Lower leg skin (tissue), 4 donors: ENCODE measurements at regions not wholly inside any gene's neighbourhood (a gene's known extent, or its start where the extent isn't known, plus 50 kb on each side); places are given as distances from the start of the nearest gene placed in this dataset.
A peak's percentile ranks its signal among the peaks of the same experiment; 100 is the strongest.
"Not testable (repeated sequence)": the region's sequence is repeated elsewhere in the genome, so short reads cannot be mapped to it uniquely, and the experiment has no call there.

Source experiments
- DNase-seq, 2 donors: peaks; one replicate each; pipeline ENCODE4 v3.0.0-alpha.2; 2019; ENCODE audit warnings: low spot score in 2 of 2
- H3K4me3 ChIP-seq: fragments of 200-600 bp; sonication (generic); 2 replicates; pipeline ENCODE4 v1.5.1; 2017; ENCODE audit warnings: mild to moderate bottlenecking, low read depth; ENCODE audit not compliant: poor library complexity, severe bottlenecking
- POLR2A ChIP-seq, 2 donors: fragments of 450-650 bp; IDR thresholded peaks; one replicate each; pipeline ENCODE4 v1.6.1; 2016 to 2017; ENCODE audit warnings: antibody characterized with exemption in 2 of 2, mild to moderate bottlenecking in 1 of 2, moderate library complexity in 1 of 2
- WGBS, 2 donors: methylation state at CpG; one replicate each; pipeline ENCODE4 v1.1.5; 2018; 5-methylcytosine and 5-hydroxymethylcytosine counted together
- intact Hi-C: fragments of 100-400 bp; cut with DNase I; formaldehyde crosslinking; loops from one replicate; pipeline ENCODE4 v1.15.0; 2023; ENCODE audit warnings: low total_unique reads
- TF ChIP-seq, protein P1 (sequence below), 3 donors: fragments of 450-650 bp; IDR thresholded peaks; one replicate each; pipeline ENCODE4 v1.5.1; 2016; ENCODE audit warnings: antibody characterized with exemption in 3 of 3, mild to moderate bottlenecking in 3 of 3, moderate library complexity in 2 of 3

DNA sequence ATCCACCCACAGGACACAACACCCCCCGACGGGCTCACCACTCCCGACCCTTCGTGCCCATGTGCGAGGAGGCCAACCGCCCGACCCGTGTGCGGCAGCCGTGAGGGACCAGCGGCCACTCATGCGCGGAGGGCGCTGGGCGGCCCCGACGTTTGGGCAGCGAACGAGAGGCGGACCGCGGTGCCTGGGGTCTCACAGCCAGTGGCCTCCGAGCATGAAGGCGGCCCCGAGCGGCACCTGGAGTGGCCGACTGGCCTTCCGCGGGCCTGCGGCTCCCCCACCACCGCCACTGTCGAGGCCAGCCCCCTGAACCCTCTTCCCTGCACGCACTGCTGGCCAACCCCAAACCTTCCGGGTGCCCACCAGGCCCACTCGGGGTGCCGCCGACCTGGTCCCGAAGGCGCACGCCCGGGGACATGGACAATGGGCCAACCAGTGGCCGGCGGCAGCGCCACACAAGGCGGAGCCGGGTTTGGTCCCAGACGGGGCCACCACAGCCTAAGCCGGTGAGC lies 4274.9 kb upstream of the OR11H1 start:
- TF ChIP-seq, protein P1, sequence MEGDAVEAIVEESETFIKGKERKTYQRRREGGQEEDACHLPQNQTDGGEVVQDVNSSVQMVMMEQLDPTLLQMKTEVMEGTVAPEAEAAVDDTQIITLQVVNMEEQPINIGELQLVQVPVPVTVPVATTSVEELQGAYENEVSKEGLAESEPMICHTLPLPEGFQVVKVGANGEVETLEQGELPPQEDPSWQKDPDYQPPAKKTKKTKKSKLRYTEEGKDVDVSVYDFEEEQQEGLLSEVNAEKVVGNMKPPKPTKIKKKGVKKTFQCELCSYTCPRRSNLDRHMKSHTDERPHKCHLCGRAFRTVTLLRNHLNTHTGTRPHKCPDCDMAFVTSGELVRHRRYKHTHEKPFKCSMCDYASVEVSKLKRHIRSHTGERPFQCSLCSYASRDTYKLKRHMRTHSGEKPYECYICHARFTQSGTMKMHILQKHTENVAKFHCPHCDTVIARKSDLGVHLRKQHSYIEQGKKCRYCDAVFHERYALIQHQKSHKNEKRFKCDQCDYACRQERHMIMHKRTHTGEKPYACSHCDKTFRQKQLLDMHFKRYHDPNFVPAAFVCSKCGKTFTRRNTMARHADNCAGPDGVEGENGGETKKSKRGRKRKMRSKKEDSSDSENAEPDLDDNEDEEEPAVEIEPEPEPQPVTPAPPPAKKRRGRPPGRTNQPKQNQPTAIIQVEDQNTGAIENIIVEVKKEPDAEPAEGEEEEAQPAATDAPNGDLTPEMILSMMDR (IDR thresholded peaks at IDR 0.05), result no peak
- no peak for TF ChIP-seq POLR2A (IDR thresholded peaks at IDR 0.05)
- intact Hi-C loops, result no loop called here
- WGBS, 2 donors, result 95% methylated on average over 27 to 29 of the region's 48 CpGs
- DNase-seq, result peak in 1 of 2 donors; percentile 71
- no peak overlapping the region for H3K4me3 ChIP-seq

DNA sequence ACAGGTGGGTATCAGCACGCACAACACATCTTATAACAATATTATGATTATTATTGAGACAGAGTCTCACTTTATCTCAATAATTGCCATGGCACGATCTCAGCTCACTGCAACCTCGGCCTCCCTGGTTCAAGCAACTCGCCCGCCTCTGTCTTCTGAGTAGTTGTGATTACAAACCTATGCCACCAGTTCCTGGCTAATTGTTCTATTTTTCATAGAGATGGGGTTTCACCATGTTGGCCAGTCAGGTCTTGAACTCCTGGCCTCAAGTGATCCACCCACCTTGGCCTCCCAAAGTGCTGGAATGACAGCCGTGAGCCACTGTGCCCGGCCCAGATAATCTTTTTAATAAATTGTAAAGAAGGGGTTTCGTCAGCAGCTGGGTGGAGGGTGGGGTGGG lies 4257.0 kb upstream of the OR11H1 start:
- intact Hi-C loops, H3K4me3 ChIP-seq: not testable (repeated sequence)
- DNase-seq, result peak in 1 of 2 donors; percentile 67
- WGBS, 2 donors, result 84 to 90% methylated on average over 7 of the region's 8 CpGs

- not testable (repeated sequence) for H3K4me3 ChIP-seq
- 73 to 76% methylated on average over 32 of the region's 32 CpGs for WGBS, 2 donors
- DNase-seq, result peak in 1 of 2 donors; percentile 85
These were observed 4242.7 kb upstream of the OR11H1 start for GRCh38 chr22:11285116-11285838.

DNA sequence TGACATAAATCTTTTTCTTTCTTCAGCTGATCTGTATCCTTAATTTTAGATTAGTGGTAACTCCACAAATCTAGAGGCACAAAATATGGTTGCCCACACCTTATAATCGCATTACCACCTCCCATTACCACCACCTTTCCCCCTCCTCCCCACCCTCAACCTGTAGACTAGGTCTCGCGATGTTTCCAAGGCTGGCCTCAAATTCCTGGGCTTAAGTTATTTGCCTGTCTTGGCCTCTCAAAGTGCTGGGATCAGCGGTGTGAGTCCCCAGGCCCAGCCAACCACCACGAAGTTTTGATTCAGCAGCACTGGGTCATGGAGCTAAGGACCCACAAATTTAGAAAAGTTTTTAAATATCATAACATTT lies 4242.2 kb upstream of the OR11H1 start:
- WGBS, 2 donors, result 52 to 58% methylated on average over 5 of the region's 5 CpGs
- H3K4me3 ChIP-seq, intact Hi-C loops: not testable (repeated sequence)
- peak in 1 of 2 donors; percentile 60 for DNase-seq

More at GRCh38 chr22:11285116-11285838, 4242.7 kb upstream of the OR11H1 start:
- intact Hi-C loops, result not testable (repeated sequence)

DNA sequence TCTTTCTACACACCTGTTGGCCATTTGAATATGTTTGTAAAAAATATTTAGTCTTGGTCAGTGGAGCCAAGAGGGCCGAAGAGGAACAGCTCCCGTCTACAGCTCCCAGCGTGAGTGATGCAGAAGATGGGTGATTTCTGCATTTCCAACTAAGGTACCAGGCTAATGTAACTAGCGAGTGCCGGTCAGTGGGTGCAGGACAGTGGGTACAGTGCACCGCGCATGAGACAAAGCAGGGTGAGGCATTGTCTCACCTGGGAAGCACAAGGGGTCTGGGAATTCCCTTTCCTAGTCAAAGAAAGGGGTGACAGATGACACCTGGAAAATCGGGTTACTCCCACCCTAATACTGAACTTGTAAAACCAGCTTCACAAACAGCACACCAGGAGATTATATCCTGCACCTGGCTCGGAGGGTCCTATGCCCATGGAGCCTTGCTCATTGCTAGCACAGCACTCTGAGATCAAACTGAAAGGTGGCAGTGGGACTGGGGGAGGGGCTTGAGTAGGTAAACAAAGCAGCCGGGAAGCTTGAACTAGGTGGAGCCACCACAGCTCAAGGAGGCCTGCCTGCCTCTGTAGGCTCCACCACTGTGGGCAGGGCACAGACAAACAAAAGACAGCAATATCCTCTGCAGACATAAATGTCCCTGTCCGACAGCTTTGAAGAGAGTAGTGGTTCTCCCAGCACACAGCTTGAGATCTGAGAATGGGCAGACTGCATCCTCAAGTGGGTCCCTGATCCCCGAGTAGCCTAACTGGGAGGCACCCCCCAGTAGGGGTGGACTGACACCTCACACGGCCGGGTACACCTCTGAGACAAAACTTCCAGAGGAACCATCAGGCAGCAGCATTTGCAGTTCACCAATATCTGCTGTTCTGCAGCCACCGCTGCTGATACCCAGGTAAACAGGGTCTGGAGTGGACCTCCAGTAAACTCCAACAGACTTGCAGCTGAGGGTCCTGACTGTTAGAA lies 4239.5 kb upstream of the OR11H1 start:
- intact Hi-C loops, H3K4me3 ChIP-seq: not testable (repeated sequence)
- WGBS, 2 donors, result 83 to 85% methylated on average over 15 of the region's 15 CpGs
- DNase-seq, result peak in 1 of 2 donors; percentile 75

DNA sequence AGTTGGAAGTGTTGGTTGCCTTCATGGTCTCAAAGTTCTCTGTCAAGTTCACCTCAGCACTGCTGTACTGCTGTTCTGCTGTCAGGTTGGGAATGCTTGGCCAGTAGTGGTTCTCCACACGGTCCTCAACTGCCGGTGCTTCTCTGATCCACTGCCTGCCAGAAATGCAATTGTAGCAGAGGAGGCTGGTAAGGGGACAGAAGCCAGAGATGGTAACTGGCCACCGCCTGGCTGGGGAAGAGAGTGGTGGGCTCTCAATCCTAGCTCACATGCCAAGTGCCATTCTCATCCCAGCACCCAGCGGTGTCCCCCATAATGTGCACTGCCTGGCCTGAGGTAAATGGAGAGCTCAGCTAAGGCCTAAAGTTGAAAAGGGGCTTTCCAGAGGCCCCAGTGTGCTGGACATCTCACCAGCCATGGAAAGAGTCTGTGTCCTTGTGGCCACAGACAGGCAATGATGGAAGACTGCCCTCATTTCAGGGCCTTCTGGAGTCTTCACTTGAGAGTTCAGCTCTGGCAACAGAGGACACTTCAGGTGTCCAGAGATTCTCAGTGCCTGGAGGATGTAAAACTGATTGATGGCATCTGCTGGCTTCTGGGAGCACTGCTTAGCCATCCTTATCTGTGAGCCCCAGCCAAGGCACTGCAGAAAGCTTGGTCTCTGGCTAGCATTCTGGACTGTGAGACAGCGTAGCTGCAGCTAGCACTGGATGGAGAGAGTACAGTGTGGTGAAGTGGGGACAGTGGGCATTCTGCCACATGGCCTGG lies 4229.7 kb upstream of the OR11H1 start:
- intact Hi-C loops, H3K4me3 ChIP-seq: not testable (repeated sequence)
- WGBS, 2 donors, result 54 to 57% methylated on average over 5 of the region's 5 CpGs
- peak in 1 of 2 donors; percentile 76 for DNase-seq

DNA sequence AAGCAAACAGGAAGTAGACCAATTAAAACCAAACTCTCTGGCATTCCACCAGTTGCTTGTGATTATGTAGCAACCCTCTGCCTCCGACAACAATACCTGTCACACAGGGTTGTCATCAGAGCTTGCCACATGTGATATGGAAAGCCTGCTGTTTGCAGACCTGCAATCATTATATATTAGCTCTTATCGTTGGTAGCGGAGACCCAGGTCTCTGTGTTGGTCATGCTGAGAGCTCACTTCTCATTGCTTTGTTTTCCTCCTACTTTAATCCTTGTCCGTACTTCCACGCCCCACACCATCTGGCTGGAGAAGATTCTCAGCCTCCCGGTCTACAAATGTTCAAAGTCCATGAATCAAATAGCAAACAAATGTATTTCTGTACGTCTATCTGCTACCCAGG lies 4225.6 kb upstream of the OR11H1 start:
- intact Hi-C loops, DNase-seq, H3K4me3 ChIP-seq: not testable (repeated sequence)
- 73 to 81% methylated on average over 7 of the region's 7 CpGs for WGBS, 2 donors

DNA sequence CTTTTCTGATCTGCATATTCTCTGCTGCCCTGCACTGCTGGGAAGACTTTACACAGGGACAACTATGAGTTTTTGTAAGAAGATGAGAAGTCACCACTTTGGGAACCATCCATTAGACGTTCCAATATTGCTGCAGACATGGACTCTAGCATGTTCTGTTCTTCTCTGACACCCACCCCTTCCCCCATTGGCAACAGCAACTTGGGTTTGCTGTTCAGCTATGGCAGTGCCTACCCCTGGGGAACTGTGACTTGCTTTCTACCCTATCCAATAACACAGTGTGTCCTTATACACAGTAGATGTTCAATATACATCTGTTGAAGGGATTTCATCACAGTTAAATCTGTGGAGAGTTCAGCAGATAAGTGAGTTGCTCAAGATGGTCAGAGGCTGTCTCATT lies 4225.1 kb upstream of the OR11H1 start:
- DNase-seq, result peak in 1 of 2 donors; percentile 57
- H3K4me3 ChIP-seq, intact Hi-C loops: not testable (repeated sequence)
- WGBS, 2 donors, result 26 to 42% methylated on average over 1 of the region's 1 CpG

- intact Hi-C loops, H3K4me3 ChIP-seq: not testable (repeated sequence)
- WGBS, 2 donors, result 82% methylated on average over 7 of the region's 7 CpGs
- peak in 1 of 2 donors; percentile 68 for DNase-seq
These were observed 4222.8 kb upstream of the OR11H1 start for GRCh38 chr22:11305179-11305578.

DNA sequence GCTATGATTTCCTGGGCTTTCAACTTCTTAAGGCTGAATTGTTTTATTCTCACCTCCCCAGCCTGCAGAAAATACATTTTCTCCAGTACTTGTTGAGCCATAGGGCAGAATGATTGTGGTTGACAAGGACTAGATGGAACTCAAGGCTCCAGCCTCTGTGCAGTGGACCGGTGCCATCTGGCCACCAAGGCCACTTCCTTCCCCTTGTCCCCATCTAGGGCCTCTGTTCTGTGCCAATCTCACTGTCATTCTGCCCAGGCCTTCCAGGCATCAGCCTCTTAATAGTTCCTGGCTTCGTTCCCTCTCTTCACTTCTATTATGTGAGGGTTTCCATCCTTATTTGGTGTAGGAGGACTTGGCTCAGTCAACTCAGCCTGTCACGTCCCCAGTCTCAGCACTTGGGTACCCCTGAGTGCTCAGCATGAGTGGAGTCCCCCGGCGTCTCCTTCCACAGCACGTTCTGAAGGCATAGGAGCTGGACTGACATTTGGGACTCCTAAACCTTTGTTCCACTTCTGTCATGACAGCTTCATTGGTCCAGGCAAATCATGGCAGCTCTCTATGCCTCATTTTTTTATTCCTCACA lies 4221.0 kb upstream of the OR11H1 start:
- intact Hi-C loops, H3K4me3 ChIP-seq: not testable (repeated sequence)
- peak in 1 of 2 donors; percentile 68 for DNase-seq
- WGBS, 2 donors, result 71 to 78% methylated on average over 6 of the region's 6 CpGs
